Stimulated activated CD4-positive, alpha-beta T cell treated with anti-CD3 and anti-CD28 coated beads, Interleukin-15, amount 100 ng/mL, for 48 hours (primary cell): ENCODE measurements at regions not wholly inside any gene's neighbourhood (a gene's known extent, or its start where the extent isn't known, plus 50 kb on each side); places are given as distances from the start of the nearest gene placed in this dataset.

Experiments
- DNase-seq, 2 donors: peaks; one replicate each; pipeline ENCODE4 v3.0.0-alpha.2; 2020; ENCODE audit warnings: low read depth in 2 of 2

GRCh38 chr12:5227708-5228373 is 184.2 kb downstream of the KCNA5 start:
- DNase-seq, result no peak

GRCh38 chr12:5230156-5230555 is 186.5 kb downstream of the KCNA5 start:
- no peak for DNase-seq

DNA sequence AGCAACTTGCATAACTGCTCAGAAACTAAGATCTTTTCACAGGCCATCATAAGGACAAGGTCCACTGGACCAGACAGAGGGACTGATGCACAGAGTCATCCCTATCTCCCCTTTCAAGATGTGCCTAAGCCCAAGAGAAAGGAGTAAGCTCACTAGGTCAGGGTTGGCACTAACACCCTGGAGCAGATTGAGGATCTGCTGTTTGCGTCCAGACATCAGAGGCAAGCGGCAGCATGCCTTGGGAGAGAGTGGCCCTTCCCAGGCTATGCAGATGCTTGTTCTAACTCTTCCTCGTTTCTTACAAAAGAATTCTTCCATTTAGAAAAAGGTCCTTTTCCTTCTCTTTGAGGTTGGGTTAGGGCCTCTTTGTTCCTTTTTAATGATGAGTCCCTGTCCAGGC is 187.2 kb downstream of the KCNA5 start:
- no peak for DNase-seq

- no peak for DNase-seq
Observed at GRCh38 chr12:5232291-5232690, 188.6 kb downstream of the KCNA5 start.

DNA sequence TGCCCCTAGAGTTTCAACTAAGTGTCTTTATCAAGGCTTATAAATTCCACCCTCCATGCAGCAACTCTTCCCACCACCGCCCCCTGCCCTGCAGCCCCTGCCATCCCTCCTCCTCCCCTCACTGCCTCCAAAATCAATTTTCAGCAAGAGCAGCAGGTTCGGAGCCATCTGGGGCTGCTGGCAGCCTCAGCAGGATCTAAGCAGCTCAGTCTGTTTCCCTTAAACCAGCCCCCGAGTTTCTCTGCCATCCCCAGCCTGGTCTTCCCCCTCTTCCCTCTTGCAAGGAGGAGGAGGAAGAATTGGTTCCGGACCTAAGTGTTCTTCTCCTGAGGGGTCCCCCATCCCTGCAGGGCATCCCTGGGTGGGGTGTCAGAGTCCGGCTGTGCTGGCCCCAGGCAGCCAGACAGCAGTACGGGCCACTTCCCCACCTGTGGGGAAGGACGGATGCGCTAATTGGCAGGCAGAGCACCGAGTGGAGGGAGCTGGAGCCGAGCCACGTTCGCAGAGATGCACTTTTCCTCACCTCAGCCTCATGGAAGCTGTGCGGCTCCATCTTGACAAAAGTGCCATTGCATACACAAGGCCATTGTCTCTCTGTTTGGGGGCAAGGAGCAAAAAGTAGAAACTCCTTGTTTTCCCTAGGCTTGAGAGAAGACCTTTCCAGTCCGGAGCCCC is 189.3 kb downstream of the KCNA5 start:
- no peak for DNase-seq

GRCh38 chr12:5236022-5236640 is 192.5 kb downstream of the KCNA5 start:
- no peak for DNase-seq

- no peak for DNase-seq
Observed at GRCh38 chr12:5242440-5242839, 189.5 kb upstream of the NTF3 start.

DNA sequence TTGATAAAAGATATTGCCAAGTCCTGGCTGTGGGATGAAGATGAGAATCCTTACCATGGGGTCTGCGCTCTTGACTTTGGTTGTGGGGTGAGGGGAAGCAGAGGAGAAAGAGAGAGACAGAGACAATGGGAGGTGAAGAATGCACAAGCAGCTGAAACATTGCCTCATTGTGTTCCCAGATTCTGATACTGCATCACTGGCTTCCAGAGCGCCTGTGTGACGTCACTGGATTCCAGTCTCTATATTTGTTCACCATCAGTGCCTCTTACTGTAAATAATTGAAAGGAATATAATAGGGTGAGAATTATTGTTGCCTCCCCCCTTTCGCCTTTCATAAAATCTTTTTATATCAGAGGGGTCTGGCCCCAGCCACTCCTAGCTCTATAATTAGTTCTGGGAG is 188.9 kb upstream of the NTF3 start:
- DNase-seq, result no peak

DNA sequence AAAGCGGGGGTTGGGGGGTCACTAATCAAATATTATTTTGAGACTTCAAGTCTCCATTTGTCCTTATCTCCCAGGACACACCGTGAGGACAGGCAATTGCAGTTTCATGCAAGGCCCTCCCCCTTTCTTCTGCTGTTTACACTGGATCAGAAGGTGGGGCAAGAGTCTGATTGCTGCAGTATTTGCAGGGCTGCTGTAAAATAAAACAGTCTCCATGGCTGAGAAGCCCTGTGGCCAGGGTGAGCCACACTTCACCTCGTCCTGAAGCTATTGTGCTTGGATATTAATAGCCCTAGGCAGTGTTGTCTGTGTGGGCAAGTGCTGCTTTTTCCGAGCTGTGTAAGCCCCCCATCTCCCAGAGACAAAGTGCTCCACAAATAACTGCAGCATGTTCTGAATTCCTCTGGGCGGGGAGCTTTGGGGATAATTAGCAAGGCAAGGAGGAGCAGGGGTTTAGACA is 187.4 kb upstream of the NTF3 start:
- DNase-seq, result no peak

- no peak for DNase-seq
Observed at GRCh38 chr12:5246196-5246595, 185.7 kb upstream of the NTF3 start.

DNA sequence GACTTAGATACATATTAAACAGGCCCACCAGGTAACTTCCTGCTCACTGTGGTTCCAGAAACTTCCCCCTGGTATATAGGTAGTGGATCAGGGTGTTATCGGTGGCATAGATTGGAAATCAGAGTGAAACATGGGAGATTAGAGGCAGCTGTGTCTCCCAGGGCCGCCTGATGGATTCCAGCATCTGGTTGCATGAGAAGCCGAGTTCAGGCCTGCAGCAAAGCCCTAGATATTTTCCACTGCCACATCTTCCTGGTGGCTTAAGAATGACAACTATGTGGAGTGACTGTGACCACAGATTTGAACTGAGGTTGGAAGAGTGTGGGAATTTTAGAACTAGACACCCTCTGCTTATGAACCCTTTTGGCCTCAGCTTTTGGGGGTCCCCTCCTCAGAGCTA is 184.8 kb upstream of the NTF3 start:
- DNase-seq, result no peak

GRCh38 chr12:5248230-5248629 is 183.7 kb upstream of the NTF3 start:
- no peak for DNase-seq

GRCh38 chr12:5248999-5249526 is 182.8 kb upstream of the NTF3 start:
- DNase-seq, result no peak

DNA sequence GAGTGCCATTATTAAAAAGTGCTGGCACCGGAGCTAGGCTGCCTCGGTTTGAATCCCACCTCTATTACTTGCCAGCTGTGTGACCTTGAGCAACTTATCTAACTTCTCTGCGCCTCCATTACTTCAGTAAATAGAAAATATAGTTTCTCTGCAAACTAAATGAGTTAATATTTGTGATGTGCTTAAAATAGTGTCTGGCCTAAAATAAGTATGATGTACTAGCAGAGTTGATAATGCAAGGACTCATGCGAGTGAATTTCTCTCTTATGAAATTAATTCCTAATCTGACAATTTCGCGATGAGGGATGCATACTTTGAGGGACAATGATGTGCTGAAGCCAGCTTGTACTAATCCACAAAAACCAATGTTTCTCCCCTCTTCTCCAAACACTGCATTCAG is 180.8 kb upstream of the NTF3 start:
- DNase-seq, result no peak

GRCh38 chr12:5251786-5252185 is 180.1 kb upstream of the NTF3 start:
- DNase-seq, result no peak

- DNase-seq, result no peak
Observed at GRCh38 chr12:5254703-5255102, 177.2 kb upstream of the NTF3 start.

DNA sequence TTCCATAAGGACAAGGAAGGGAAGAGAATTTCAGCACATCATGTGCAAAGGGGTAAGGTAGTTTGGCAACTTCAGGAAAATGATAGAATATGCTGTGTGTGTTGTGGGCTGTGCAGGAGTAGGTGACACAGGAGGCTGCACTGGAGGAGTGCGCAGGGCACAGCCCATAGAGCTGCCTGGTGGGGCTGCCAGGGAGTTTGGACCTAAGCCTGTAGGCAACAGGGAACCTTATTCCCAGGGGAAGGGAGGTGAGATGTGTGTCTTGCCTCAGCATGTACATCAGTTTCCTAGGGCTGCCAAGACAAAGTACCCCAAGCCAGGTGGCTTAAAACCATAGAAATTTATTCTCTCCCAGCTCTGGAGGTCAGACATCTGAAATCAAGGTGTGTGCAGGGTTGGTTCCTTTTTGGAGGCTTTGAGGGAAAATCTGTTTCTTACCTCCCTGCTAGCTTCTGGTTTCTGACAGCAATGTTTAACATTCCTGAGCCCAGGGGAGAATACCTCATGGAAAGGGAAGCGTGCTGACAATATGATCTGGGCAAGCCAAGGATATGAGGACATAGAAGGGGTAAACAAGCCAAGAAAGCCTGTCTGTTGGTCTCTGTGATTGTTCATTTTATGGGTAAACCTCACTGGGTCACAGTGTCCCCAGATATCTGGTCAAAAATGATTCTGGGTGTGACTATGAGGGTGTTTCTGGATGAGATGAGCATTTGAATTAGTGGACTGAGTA is 174.0 kb upstream of the NTF3 start:
- no peak for DNase-seq

DNA sequence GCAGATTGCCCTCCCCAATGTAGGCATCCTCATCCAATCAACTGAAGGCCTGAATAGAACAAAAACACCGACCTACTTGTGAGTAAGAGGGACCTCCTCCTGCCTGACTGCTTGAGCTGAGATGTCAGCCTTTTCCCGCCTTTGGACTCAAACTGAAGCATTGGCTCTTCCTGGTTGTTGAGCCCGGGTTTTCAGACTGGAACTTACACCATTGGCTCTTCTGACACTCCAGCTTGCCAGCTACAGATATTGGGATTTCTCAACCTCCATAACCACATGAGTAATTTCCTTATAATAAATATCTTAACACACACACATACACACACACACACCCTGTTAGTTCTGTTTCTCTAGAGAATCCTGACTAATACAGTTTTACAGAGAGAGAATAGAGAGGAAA is 173.4 kb upstream of the NTF3 start:
- DNase-seq, result no peak

GRCh38 chr12:5258926-5259325 is 173.0 kb upstream of the NTF3 start:
- DNase-seq, result no peak

GRCh38 chr12:5259523-5259922 is 172.4 kb upstream of the NTF3 start:
- no peak for DNase-seq

DNA sequence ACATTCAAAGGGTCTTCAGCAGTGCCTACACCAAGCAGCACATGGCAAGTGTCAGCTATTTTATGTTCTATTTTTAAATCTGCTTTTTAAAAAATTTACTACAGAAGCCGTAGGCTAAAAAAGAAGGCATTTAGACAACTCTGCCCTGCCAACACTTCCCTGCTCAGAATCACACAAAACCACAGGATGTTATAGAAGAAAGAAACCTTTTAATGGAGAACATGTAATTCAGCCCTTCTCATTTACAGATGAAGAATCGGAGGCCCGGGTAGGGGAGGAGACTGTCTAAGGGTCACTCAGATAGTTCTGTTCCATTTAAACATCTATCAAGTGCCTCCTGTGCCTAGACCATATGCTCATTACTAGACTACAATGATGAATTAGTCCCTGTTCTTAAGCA is 171.8 kb upstream of the NTF3 start:
- DNase-seq, result no peak

- no peak for DNase-seq
Observed at GRCh38 chr12:5260591-5261086, 171.3 kb upstream of the NTF3 start.
